ENCODE measurements at regions not wholly inside any gene's neighbourhood (a gene's known extent, or its start where the extent isn't known, plus 50 kb on each side); places are given as distances from the start of the nearest gene placed in this dataset.

GRCh38 chr2:88261725-88262124 is 91.6 kb downstream of the THNSL2 start:
- peaks cover 6% of the 10 kb centered on the region for H3K4me1 Mint-ChIP-seq

DNA sequence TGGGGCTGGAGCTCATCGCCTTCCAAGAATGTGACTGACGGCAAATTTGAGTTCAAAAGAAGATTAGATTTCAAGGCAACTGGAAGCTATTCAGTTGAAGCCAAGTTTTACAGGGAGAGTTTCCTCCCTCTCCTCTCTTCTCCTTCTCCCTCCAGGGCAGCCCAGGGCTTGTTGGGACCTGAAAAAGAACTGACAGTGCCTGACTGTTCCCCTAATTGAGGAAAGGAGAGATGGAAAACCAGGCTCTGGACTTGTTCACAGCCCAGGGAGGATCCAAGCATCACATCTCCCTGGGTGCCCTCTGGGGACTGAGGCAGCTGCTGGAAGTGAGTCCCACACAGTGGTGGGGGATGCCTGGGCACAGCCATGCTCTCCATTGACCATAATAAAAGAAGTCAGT is 88.1 kb downstream of the THNSL2 start:
- no peak overlapping the region for H3K27ac Mint-ChIP-seq
- ATAC-seq (no peak), DNase-seq (no peak)
- H3K36me3 Mint-ChIP-seq = no peaks in the 10 kb centered on the region
- H3K27me3 Mint-ChIP-seq = peaks cover 11% of the 10 kb centered on the region
- no peaks in the 10 kb centered on the region for H3K4me1 Mint-ChIP-seq
- H3K9me3 Mint-ChIP-seq (ENCODE audit: low read depth) = no peaks in the 10 kb centered on the region
- no peak overlapping the region for H3K4me3 Mint-ChIP-seq
- CTCF ChIA-PET = no interaction called here

More at GRCh38 chr2:88261725-88262124, 91.6 kb downstream of the THNSL2 start:
- peaks cover 9% of the 10 kb centered on the region for H3K27me3 Mint-ChIP-seq
- H3K36me3 Mint-ChIP-seq = no peaks in the 10 kb centered on the region
- H3K27ac Mint-ChIP-seq = no peak overlapping the region
- CTCF ChIA-PET = no interaction called here
- H3K9me3 Mint-ChIP-seq (ENCODE audit: low read depth) = no peaks in the 10 kb centered on the region
- ATAC-seq (no peak), DNase-seq (no peak)
- no peak overlapping the region for H3K4me3 Mint-ChIP-seq

GRCh38 chr2:88254437-88255091 is 84.4 kb downstream of the THNSL2 start:
- CTCF ChIA-PET = no interaction called here
- no peaks in the 10 kb centered on the region for H3K9me3 Mint-ChIP-seq (ENCODE audit: low read depth)
- peaks cover 3% of the 10 kb centered on the region for H3K27me3 Mint-ChIP-seq
- H3K4me3 Mint-ChIP-seq = no peak overlapping the region
- DNase-seq (no peak), ATAC-seq (no peak)
- H3K4me1 Mint-ChIP-seq = no peaks in the 10 kb centered on the region
- H3K36me3 Mint-ChIP-seq = no peaks in the 10 kb centered on the region
- no peak overlapping the region for H3K27ac Mint-ChIP-seq

DNA sequence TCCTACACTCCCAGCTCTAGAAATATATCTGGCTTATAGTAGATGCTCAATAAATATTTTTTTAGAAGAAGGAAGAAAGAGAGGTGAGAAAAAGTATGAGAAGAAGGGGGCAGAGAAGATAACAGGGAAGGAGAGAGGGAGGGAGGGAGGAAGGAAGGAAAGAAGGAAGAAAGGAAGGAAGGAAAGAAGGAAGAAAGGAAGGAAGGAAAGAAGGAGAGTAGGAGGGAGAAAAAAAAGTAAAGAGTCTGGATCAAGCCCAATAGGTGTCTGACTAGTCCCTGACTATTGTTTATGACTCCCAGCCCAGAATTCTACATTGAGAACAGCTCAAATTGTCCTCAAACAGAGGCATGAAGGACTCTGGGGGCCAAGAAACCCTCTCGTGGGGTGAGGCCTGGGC is 83.9 kb downstream of the THNSL2 start:
- DNase-seq (no peak), ATAC-seq (no peak)
- peaks cover 3% of the 10 kb centered on the region for H3K27me3 Mint-ChIP-seq
- H3K27ac Mint-ChIP-seq = no peak overlapping the region
- CTCF ChIA-PET = no interaction called here
- H3K4me3 Mint-ChIP-seq = no peak overlapping the region
- H3K4me1 Mint-ChIP-seq = no peaks in the 10 kb centered on the region
- no peaks in the 10 kb centered on the region for H3K36me3 Mint-ChIP-seq
- H3K9me3 Mint-ChIP-seq (ENCODE audit: low read depth) = no peaks in the 10 kb centered on the region

DNA sequence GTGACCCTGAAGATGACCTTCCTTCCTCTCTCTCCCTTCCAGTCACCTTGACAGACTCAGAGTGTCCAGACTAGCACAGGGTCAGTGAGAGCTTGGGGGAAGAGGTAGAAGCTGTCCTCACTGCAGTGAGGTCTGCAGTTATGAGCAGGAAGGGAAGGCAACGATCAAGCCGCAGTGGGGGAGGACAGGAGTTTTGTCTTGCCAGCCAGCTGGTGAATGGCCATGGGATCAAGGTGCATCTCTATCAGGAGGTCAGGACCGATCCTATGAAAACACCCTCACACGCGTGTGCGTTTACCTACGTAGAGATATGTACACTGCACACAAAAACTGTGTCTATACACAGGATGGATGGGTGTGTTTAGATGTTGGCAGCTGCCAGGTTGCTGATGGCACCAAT is 83.2 kb downstream of the THNSL2 start:
- no peak overlapping the region for H3K27ac Mint-ChIP-seq
- ATAC-seq (no peak), DNase-seq (no peak)
- no peak overlapping the region for H3K4me3 Mint-ChIP-seq
- H3K36me3 Mint-ChIP-seq = no peaks in the 10 kb centered on the region
- peaks cover 3% of the 10 kb centered on the region for H3K27me3 Mint-ChIP-seq
- H3K4me1 Mint-ChIP-seq = no peaks in the 10 kb centered on the region
- H3K9me3 Mint-ChIP-seq (ENCODE audit: low read depth) = no peaks in the 10 kb centered on the region
- CTCF ChIA-PET = no interaction called here

GRCh38 chr2:88252646-88253045 is 82.5 kb downstream of the THNSL2 start:
- no peak for DNase-seq
- H3K9me3 Mint-ChIP-seq (ENCODE audit: low read depth) = no peaks in the 10 kb centered on the region
- H3K4me3 Mint-ChIP-seq = no peak overlapping the region
- CTCF ChIA-PET = no interaction called here
- H3K27ac Mint-ChIP-seq = no peak overlapping the region
- peaks cover 3% of the 10 kb centered on the region for H3K27me3 Mint-ChIP-seq
- no peak for ATAC-seq
- no peaks in the 10 kb centered on the region for H3K4me1 Mint-ChIP-seq
- H3K36me3 Mint-ChIP-seq = no peaks in the 10 kb centered on the region

DNA sequence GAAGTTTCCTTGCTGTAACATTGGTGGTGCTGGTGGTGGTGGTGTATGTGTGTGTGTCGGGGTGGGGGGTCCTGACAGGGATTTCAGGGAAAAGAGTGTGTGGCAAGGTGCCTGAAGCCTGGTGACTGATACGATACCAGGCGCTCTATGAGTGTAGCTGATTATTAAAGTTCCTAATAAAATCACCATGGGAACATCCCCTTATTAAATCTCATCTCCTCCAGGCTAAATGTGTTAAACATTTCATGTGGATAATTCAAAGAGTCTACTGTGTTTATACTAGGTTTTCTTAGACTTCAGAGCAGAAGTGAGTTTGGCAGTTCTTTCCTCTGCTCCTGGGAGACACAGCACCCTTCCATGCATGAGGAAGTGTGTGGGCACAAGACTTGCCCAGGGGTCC is 82.0 kb downstream of the THNSL2 start:
- CTCF ChIA-PET = no interaction called here

DNA sequence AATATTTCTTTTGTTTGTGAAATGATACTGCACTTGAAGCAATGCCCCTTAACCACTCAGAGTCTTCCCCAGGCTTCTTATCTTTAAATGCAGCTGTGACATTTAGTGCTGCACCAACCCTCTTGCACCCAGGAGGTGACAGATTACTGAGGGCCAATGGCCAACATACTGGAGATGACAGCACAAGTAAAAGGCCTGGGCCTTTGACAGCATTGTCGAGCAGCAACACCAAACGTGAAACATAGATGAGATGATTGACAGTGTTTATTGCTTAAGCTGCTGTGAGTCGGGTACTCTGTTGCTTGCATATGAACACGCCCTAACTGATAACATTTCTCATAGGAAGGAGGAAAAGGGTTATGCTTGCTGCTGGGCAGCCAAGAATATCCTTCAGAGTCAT is 80.3 kb downstream of the THNSL2 start:
- no peak overlapping the region for H3K4me3 Mint-ChIP-seq
- DNase-seq (no peak), ATAC-seq (no peak)
- H3K27ac Mint-ChIP-seq = no peak overlapping the region
- H3K9me3 Mint-ChIP-seq (ENCODE audit: low read depth) = no peaks in the 10 kb centered on the region
- CTCF ChIA-PET = no interaction called here
- H3K27me3 Mint-ChIP-seq = no peaks in the 10 kb centered on the region
- no peaks in the 10 kb centered on the region for H3K36me3 Mint-ChIP-seq
- no peaks in the 10 kb centered on the region for H3K4me1 Mint-ChIP-seq

More for the DNA sequence above, 82.0 kb downstream of the THNSL2 start:
- no peaks in the 10 kb centered on the region for H3K36me3 Mint-ChIP-seq
- no peaks in the 10 kb centered on the region for H3K9me3 Mint-ChIP-seq (ENCODE audit: low read depth)
- no peaks in the 10 kb centered on the region for H3K4me1 Mint-ChIP-seq
- H3K4me3 Mint-ChIP-seq = no peak overlapping the region
- ATAC-seq (no peak), DNase-seq (no peak)
- no peak overlapping the region for H3K27ac Mint-ChIP-seq
- peaks cover 3% of the 10 kb centered on the region for H3K27me3 Mint-ChIP-seq

DNA sequence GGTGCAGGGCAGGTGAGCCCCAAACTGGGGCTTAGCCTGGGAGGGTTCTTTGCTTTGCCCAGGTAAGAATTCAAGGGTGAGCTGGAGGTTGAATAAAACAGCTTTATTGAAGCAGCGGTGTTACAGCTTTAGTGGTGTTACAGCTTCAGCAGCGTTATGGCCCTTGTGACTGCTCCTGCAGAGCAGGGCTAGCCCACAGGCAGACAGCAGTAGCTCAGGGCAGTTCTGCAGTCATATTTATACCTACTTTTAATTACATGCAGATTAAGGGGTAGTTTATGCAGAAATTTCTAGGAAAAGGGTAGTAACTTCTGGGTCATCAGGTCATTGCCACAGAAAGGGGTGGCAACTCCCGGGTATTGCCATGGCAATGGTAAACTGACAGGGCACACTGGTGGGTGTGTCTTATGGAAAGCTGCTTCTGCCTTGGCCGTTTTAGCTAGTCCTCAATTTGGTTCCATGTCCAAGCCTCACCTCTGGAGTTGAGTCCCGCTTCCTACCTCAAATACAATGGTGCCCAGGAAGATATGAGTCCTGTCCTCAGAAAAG is 78.2 kb downstream of the THNSL2 start:
- H3K36me3 Mint-ChIP-seq = no peaks in the 10 kb centered on the region
- no peak for ATAC-seq

DNA sequence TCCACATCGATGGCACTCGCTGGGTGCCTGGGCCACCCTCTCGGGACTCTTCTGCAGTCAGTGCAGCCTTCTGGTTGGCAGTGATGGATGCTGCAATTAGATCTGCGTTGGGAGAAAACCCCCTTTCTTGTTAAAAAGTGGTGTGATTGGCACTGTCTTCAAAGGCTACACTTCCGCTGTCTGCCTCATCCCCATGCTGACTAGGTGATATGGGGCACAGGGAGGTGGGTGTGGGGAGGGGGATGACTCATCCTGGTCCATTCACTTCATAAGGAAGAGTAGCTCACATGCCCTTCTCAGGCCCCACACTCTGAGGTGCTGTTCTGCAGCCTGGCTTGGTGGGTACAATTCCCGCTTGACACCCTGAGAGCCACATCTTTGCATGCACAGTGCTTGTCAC is 77.4 kb downstream of the THNSL2 start:
- peaks cover 4% of the 10 kb centered on the region for H3K9me3 Mint-ChIP-seq (ENCODE audit: low read depth)
- no peaks in the 10 kb centered on the region for H3K27me3 Mint-ChIP-seq
- ATAC-seq (no peak), DNase-seq (no peak)
- CTCF ChIA-PET = no interaction called here
- no peaks in the 10 kb centered on the region for H3K36me3 Mint-ChIP-seq
- H3K4me1 Mint-ChIP-seq = no peaks in the 10 kb centered on the region
- H3K27ac Mint-ChIP-seq = no peak overlapping the region
- H3K4me3 Mint-ChIP-seq = no peak overlapping the region

More for the DNA sequence above, 78.2 kb downstream of the THNSL2 start:
- Mint-ChIP-seq H3K27me3 (no peaks in the 10 kb centered on the region), H3K4me1 (no peaks in the 10 kb centered on the region), H3K9me3 (ENCODE audit: low read depth) (no peaks in the 10 kb centered on the region), H3K27ac (no peak overlapping the region), H3K4me3 (no peak overlapping the region)
- no peak for DNase-seq
- CTCF ChIA-PET = no interaction called here

- H3K4me3 Mint-ChIP-seq = no peak overlapping the region
- CTCF ChIA-PET = no interaction called here
- peaks cover 4% of the 10 kb centered on the region for H3K9me3 Mint-ChIP-seq (ENCODE audit: low read depth)
- no peak overlapping the region for H3K27ac Mint-ChIP-seq
- ATAC-seq = no peak
- H3K27me3 Mint-ChIP-seq = no peaks in the 10 kb centered on the region
- peaks cover 3% of the 10 kb centered on the region for H3K4me1 Mint-ChIP-seq
- no peak for DNase-seq
- H3K36me3 Mint-ChIP-seq = no peaks in the 10 kb centered on the region
These were observed 75.0 kb downstream of the THNSL2 start for GRCh38 chr2:88245109-88245508.

DNA sequence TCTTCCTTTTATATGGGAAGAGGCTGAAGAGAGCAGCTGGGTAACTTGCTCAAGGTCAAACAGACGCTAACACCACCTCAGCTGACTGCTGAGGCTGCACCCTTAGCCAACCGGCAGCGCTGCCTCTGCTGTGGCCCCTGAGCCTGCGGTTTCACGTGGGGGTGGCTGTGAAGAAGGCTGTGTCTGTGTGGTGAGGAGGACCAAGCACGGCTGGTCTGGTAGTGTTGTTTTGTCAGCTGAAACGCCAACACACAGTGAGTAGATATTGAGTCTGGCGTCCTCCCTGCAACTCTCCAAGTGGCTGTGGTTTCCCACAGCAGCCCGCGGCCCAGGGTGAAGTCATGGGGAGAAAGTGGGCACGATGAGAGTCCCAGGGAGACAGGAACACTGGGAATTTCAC is 69.6 kb downstream of the THNSL2 start:
- Mint-ChIP-seq H3K27me3 (peaks cover 2% of the 10 kb centered on the region), H3K4me1 (peaks cover 9% of the 10 kb centered on the region), H3K9me3 (ENCODE audit: low read depth) (peaks cover 4% of the 10 kb centered on the region), H3K27ac (no peak overlapping the region), H3K36me3 (peaks cover 1% of the 10 kb centered on the region), H3K4me3 (no peak overlapping the region)
- ATAC-seq (peak; percentile 68), DNase-seq (peak; percentile 58)
- CTCF ChIA-PET = no interaction called here

GRCh38 chr2:88236666-88237065 is 66.5 kb downstream of the THNSL2 start:
- Mint-ChIP-seq H3K27me3 (peaks cover 5% of the 10 kb centered on the region), H3K27ac (no peak overlapping the region), H3K9me3 (ENCODE audit: low read depth) (no peaks in the 10 kb centered on the region), H3K36me3 (peaks cover 1% of the 10 kb centered on the region), H3K4me3 (no peak overlapping the region), H3K4me1 (peaks cover 9% of the 10 kb centered on the region)
- CTCF ChIA-PET = no interaction called here
- DNase-seq = no peak
- no peak for ATAC-seq

Data from activated CD8-positive, alpha-beta memory T cell treated with anti-CD3 and anti-CD28 coated beads, Interleukin-2, amount 10 ng/mL, durations not matched to agents 7 days and 5 days (primary cell).